ENCODE measurements at regions not wholly inside any gene's neighbourhood (a gene's known extent, or its start where the extent isn't known, plus 50 kb on each side); places are given as distances from the start of the nearest gene placed in this dataset.

DNA sequence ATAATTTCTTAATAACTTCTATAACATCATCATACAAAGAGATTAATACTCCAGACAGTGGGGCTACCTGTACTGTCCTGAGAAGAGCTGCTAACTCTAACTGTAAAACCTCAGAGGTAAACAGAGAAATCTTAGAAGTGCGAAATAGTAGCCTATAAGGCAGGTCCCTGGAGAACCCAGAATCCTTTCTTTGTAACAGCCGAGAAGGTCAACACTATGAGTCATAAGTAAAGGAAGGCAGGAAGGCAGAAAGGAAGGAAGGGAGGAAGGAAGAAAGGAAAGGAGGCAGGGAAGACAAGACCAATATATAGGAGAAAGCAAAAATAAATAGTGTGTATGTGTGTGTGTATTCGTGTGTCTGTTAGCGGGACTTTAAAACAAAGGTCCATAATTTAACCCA lies 540.6 kb downstream of the ZWINT start:
- Histone ChIP-seq H3K9me3 (no peaks in the 10 kb centered on the region), H3K4me1 (ENCODE audit: control insufficient read depth in 1 of 2, low read depth in 2 of 2) (no peaks in the 10 kb centered on the region), H3K4me3 (no peak overlapping the region), H3K36me3 (no peaks in the 10 kb centered on the region), H3K27ac (no peak overlapping the region), H3K27me3 (replicated peaks; ENCODE audit: insufficient read depth) (no peaks in the 10 kb centered on the region)
- DNase-seq (ENCODE audit: low spot score) (no peak), ATAC-seq (ENCODE audit: insufficient number of reproducible peaks, low FRiP score, low read depth) (no peak)
- TF ChIP-seq, protein P1, sequence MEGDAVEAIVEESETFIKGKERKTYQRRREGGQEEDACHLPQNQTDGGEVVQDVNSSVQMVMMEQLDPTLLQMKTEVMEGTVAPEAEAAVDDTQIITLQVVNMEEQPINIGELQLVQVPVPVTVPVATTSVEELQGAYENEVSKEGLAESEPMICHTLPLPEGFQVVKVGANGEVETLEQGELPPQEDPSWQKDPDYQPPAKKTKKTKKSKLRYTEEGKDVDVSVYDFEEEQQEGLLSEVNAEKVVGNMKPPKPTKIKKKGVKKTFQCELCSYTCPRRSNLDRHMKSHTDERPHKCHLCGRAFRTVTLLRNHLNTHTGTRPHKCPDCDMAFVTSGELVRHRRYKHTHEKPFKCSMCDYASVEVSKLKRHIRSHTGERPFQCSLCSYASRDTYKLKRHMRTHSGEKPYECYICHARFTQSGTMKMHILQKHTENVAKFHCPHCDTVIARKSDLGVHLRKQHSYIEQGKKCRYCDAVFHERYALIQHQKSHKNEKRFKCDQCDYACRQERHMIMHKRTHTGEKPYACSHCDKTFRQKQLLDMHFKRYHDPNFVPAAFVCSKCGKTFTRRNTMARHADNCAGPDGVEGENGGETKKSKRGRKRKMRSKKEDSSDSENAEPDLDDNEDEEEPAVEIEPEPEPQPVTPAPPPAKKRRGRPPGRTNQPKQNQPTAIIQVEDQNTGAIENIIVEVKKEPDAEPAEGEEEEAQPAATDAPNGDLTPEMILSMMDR (IDR thresholded peaks at IDR 0.05): no peak

DNA sequence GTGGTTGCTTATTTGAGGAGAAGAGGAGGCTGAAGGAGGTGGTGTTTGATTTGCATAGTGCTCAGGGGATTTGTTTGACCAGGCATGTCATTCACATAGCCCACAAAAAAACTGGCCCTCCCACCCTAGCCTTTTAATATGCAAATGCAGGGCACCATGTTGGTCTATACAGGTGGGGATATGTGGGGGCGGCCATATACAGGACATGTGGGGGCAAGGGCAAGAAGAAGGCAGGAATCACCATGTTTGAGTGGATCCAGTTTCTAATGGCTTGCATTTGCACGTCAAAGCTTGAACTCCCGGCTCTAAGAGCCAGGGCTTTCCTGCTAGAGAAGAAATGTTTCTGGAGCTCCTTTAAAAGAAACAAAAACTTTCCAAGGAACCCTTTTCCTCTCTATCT lies 541.0 kb downstream of the ZWINT start:
- TF ChIP-seq, protein P1 (IDR thresholded peaks at IDR 0.05): no peak
- Histone ChIP-seq H3K4me1 (ENCODE audit: control insufficient read depth in 1 of 2, low read depth in 2 of 2) (no peaks in the 10 kb centered on the region), H3K9me3 (no peaks in the 10 kb centered on the region), H3K4me3 (no peak overlapping the region), H3K27me3 (replicated peaks; ENCODE audit: insufficient read depth) (no peaks in the 10 kb centered on the region), H3K27ac (no peak overlapping the region), H3K36me3 (no peaks in the 10 kb centered on the region)
- no peak for ATAC-seq (ENCODE audit: insufficient number of reproducible peaks, low FRiP score, low read depth)
- no peak for DNase-seq (ENCODE audit: low spot score)

DNA sequence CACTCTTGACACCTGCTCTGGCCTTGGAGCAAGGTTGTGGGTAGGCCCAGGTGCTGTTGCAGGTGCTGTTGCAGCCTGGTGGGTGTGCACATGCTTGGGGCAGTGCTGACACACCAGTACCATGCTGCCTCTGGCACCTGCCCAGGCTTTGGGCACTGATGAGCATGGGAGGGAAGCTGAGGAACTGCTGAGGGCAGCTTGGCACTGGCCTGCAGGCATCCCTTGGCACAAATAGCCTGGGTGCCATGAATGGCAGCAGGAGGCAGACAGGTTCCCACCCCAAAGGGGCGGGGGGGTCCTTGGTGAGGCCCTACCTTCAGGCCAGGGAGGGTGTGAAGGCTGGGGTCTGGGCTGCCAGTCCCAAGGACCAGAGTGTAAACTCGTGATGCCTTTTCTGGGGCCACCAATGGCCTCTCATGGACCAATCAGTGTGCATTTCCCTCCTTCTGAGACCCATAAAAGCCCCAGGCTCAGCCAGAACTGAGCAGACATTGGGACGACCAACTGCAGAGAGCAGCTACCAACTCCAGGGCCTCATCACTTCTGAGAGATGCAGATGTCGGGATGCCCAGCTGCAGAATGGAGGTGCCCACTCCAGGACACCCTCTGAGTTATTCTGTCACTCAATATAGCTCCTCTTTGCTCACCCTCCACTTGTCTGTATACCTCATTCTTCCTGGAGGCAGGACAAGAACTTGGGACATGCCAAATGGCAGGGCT lies 547.4 kb downstream of the ZWINT start:
- Histone ChIP-seq H3K9me3 (no peaks in the 10 kb centered on the region), H3K4me3 (no peak overlapping the region), H3K36me3 (no peaks in the 10 kb centered on the region), H3K27ac (no peak overlapping the region), H3K27me3 (replicated peaks; ENCODE audit: insufficient read depth) (no peaks in the 10 kb centered on the region), H3K4me1 (ENCODE audit: control insufficient read depth in 1 of 2, low read depth in 2 of 2) (no peaks in the 10 kb centered on the region)
- TF ChIP-seq, protein P1 (IDR thresholded peaks at IDR 0.05): no peak
- no peak for ATAC-seq (ENCODE audit: insufficient number of reproducible peaks, low FRiP score, low read depth)
- DNase-seq (ENCODE audit: low spot score): no peak

DNA sequence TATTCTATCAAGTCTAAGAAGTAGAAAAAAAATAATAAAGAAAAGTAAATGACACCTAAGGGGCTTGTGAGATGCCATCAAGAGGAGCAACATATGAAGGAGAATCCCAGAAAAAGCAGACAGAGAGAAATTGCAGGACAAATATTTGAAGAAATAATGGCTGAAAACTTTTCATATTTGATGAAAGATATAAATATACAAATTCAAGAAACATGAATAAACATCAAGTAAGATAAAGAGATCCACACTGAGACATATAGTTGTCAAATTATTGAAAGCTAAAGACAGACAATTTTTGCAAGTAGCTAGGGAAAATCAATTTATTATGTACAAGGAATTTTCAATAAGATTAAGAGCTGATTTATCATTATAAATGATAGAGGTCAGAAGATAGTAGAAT lies 558.0 kb downstream of the ZWINT start:
- H3K27ac ChIP-seq: no peak overlapping the region
- ATAC-seq (ENCODE audit: insufficient number of reproducible peaks, low FRiP score, low read depth): no peak
- H3K27me3 ChIP-seq (replicated peaks; ENCODE audit: insufficient read depth): no peaks in the 10 kb centered on the region
- H3K4me3 ChIP-seq: no peak overlapping the region
- no peaks in the 10 kb centered on the region for H3K4me1 ChIP-seq (ENCODE audit: control insufficient read depth in 1 of 2, low read depth in 2 of 2)
- H3K36me3 ChIP-seq: no peaks in the 10 kb centered on the region
- no peak for DNase-seq (ENCODE audit: low spot score)
- TF ChIP-seq, protein P1 (IDR thresholded peaks at IDR 0.05): no peak
- no peaks in the 10 kb centered on the region for H3K9me3 ChIP-seq

DNA sequence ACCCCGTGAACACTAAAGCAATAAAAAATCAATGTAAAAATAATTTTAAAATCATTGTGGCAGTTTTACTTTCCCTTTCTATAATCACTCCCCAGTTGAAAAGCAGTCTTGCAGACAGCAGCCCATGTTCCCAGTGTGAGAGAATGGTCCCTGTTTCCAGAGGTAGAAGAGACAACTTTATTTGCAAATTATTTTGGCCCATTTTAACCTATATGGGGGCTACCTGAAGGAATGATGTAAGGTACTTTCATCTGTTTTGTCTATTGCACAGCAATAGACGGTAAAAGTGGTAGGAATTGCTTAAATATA lies 559.8 kb downstream of the ZWINT start:
- Histone ChIP-seq H3K36me3 (no peaks in the 10 kb centered on the region), H3K9me3 (no peaks in the 10 kb centered on the region), H3K27ac (no peak overlapping the region), H3K27me3 (replicated peaks; ENCODE audit: insufficient read depth) (no peaks in the 10 kb centered on the region), H3K4me3 (no peak overlapping the region), H3K4me1 (ENCODE audit: control insufficient read depth in 1 of 2, low read depth in 2 of 2) (no peaks in the 10 kb centered on the region)
- no peak for DNase-seq (ENCODE audit: low spot score)
- no peak for ATAC-seq (ENCODE audit: insufficient number of reproducible peaks, low FRiP score, low read depth)
- TF ChIP-seq, protein P1 (IDR thresholded peaks at IDR 0.05): no peak
